Vagina (tissue), 2 donors: ENCODE measurements at regions not wholly inside any gene's neighbourhood (a gene's known extent, or its start where the extent isn't known, plus 50 kb on each side); places are given as distances from the start of the nearest gene placed in this dataset.

Experiments used
- DNase-seq, 2 donors: peaks; one replicate each; pipeline ENCODE4 v3.0.0-alpha.2; 2017; ENCODE audit errors: extremely low spot score in 2 of 2
- H3K27ac ChIP-seq: fragments of 200-600 bp; sonication (generic); one replicate; pipeline ENCODE4 v1.5.1; 2019
- H3K27me3 ChIP-seq: fragments of 200-600 bp; sonication (generic); one replicate; pipeline ENCODE4 v1.5.1; 2019
- H3K36me3 ChIP-seq, 2 donors: fragments of 200-600 bp; sonication (generic); one replicate each; pipeline ENCODE4 v1.5.1; 2017 to 2019
- H3K4me1 ChIP-seq: fragments of 200-600 bp; sonication (generic); one replicate; pipeline ENCODE4 v1.5.1; 2019
- H3K4me3 ChIP-seq, 2 donors: fragments of 200-600 bp; sonication (generic); 1 replicate in 1 of 2; 2 replicates in 1 of 2; pipeline ENCODE4 v1.5.1; 2016 to 2019
- H3K9me3 ChIP-seq: fragments of 200-600 bp; sonication (generic); one replicate; pipeline ENCODE4 v1.5.1; 2019
- POLR2A ChIP-seq, 2 donors: fragments of 450-650 bp; IDR thresholded peaks; one replicate each; pipeline ENCODE4 v1.6.1; 2017; ENCODE audit warnings: antibody characterized with exemption in 2 of 2, mild to moderate bottlenecking in 2 of 2, moderate library complexity in 2 of 2
- POLR2AphosphoS5 ChIP-seq, 2 donors: sonication (generic); formaldehyde crosslinking; IDR thresholded peaks; one replicate each; pipeline ENCODE4 v1.9.0; 2017; ENCODE audit warnings: antibody characterized with exemption in 2 of 2, mild to moderate bottlenecking in 2 of 2, low read depth in 1 of 2; ENCODE audit not compliant: insufficient read depth in 1 of 2
- intact Hi-C: fragments of 100-400 bp; cut with DNase I; formaldehyde crosslinking; loops from one replicate; pipeline ENCODE4 v1.15.1; 2023
- TF ChIP-seq, protein P1 (sequence below), 3 experiments: fragments of 450-650 bp in 2 of 3; fragments of 200-600 bp in 1 of 3; sonication (generic) in 1 of 3; IDR thresholded peaks; one replicate each; pipeline ENCODE4 v1.5.1; 2017 to 2019; ENCODE audit warnings: antibody characterized with exemption in 3 of 3, mild to moderate bottlenecking in 2 of 3, moderate library complexity in 2 of 3

DNA sequence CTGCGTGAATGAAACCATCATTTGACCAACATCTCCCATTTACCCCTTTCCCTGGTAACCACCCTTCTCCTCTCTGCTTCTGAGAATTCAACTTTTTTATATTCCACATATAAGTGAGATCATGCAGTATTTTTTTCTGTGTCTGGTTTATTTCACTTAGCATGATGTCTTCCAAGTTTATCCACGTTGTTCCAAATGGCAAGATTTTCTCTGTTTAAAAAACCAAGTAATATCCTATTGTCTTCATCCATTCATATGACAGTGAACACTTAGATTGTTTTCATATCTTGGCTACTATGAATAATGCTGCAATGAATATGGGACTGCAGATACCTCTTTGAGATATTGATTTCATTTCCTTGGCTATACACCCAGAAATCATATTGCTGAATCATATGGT, 362.4 kb upstream of the SLC7A11 start:
- no peaks in the 10 kb centered on the region for H3K36me3 ChIP-seq
- H3K27me3 ChIP-seq: no peaks in the 10 kb centered on the region
- intact Hi-C loops: no loop called here
- no peak overlapping the region for H3K27ac ChIP-seq
- no peaks in the 10 kb centered on the region for H3K4me1 ChIP-seq
- no peak for DNase-seq
- TF ChIP-seq POLR2A (IDR thresholded peaks at IDR 0.05) (no peak), POLR2AphosphoS5 (IDR thresholded peaks at IDR 0.05; ENCODE audit: insufficient read depth in 1 of 2, low read depth in 1 of 2) (no peak)
- TF ChIP-seq, protein P1, sequence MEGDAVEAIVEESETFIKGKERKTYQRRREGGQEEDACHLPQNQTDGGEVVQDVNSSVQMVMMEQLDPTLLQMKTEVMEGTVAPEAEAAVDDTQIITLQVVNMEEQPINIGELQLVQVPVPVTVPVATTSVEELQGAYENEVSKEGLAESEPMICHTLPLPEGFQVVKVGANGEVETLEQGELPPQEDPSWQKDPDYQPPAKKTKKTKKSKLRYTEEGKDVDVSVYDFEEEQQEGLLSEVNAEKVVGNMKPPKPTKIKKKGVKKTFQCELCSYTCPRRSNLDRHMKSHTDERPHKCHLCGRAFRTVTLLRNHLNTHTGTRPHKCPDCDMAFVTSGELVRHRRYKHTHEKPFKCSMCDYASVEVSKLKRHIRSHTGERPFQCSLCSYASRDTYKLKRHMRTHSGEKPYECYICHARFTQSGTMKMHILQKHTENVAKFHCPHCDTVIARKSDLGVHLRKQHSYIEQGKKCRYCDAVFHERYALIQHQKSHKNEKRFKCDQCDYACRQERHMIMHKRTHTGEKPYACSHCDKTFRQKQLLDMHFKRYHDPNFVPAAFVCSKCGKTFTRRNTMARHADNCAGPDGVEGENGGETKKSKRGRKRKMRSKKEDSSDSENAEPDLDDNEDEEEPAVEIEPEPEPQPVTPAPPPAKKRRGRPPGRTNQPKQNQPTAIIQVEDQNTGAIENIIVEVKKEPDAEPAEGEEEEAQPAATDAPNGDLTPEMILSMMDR (IDR thresholded peaks at IDR 0.05): no peak
- no peak overlapping the region for H3K4me3 ChIP-seq
- no peaks in the 10 kb centered on the region for H3K9me3 ChIP-seq

DNA sequence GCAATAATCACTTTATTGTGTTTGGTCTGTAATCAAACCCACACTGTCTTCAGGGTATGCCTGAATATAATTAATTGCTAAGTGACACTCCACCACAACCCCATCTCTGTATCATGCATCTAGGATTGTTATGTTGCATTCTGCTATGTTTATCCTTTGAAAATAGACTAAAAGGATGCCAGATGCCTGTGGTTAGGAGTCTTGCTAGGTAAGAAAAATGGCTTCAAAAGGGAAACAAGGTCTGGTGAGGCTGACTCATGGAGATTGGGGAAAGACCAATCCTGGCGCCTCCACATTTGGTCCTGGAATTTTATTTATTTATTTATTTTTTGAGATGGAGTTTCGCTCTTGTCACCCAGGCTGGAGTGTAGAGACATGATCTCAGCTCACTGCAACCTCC, 360.5 kb upstream of the SLC7A11 start:
- Histone ChIP-seq H3K4me3 (no peak overlapping the region), H3K27ac (no peak overlapping the region), H3K4me1 (no peaks in the 10 kb centered on the region), H3K27me3 (no peaks in the 10 kb centered on the region), H3K36me3 (no peaks in the 10 kb centered on the region), H3K9me3 (no peaks in the 10 kb centered on the region)
- intact Hi-C loops: no loop called here
- DNase-seq: no peak
- TF ChIP-seq POLR2AphosphoS5 (IDR thresholded peaks at IDR 0.05; ENCODE audit: insufficient read depth in 1 of 2, low read depth in 1 of 2) (no peak), POLR2A (IDR thresholded peaks at IDR 0.05) (no peak)
- TF ChIP-seq, protein P1 (IDR thresholded peaks at IDR 0.05): no peak

DNA sequence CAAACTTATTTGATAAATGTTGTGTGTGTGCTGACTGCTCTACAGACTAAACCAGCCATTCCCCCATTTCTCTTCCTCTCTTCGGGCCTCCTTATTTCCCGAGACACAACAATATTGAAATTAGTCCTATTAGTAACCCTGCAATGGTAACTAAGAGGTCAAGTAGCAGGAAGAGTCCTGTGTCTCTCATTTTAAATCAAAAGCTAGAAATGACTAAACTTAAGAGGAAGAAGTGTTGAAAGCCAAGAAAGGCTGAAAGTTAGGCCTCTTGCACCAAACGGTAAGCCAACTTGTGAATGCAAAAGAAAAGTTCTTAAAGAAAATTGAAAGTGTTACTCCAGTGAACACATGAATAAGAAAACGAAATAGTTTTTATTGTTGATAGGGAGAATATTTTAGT, 357.8 kb upstream of the SLC7A11 start:
- H3K4me3 ChIP-seq: no peak overlapping the region
- TF ChIP-seq POLR2A (IDR thresholded peaks at IDR 0.05): no peak
- H3K9me3 ChIP-seq: no peaks in the 10 kb centered on the region
- no peaks in the 10 kb centered on the region for H3K27me3 ChIP-seq
- no peaks in the 10 kb centered on the region for H3K36me3 ChIP-seq
- intact Hi-C loops: no loop called here
- H3K27ac ChIP-seq: no peak overlapping the region
- peaks cover 4% of the 10 kb centered on the region for H3K4me1 ChIP-seq
- DNase-seq: no peak

DNA sequence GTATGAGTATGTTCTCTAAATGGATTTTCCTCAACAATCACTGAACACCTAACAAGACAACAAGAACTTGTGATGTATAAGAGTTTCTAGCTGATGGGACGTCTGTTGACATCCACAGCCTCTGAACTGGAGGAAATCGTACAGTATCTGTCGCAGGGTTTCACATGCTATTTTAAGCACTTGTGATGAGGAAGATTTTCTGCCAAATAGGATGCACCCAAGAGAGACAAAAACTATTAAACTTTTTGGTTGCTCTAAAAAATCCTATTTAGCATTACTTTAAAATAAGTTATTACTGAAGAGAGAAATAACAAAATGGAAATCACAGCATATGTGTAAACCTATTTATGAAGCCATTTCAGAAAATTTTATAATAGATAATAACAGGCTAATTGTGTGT, 356.1 kb upstream of the SLC7A11 start:
- H3K4me1 ChIP-seq: peaks cover 4% of the 10 kb centered on the region
- TF ChIP-seq POLR2AphosphoS5 (IDR thresholded peaks at IDR 0.05; ENCODE audit: insufficient read depth in 1 of 2, low read depth in 1 of 2) (no peak), POLR2A (IDR thresholded peaks at IDR 0.05) (no peak)
- TF ChIP-seq, protein P1 (IDR thresholded peaks at IDR 0.05): no peak
- no peak overlapping the region for H3K4me3 ChIP-seq
- intact Hi-C loops: no loop called here
- H3K27ac ChIP-seq: no peak overlapping the region
- no peak for DNase-seq
- H3K9me3 ChIP-seq: no peaks in the 10 kb centered on the region
- no peaks in the 10 kb centered on the region for H3K27me3 ChIP-seq
- H3K36me3 ChIP-seq: no peaks in the 10 kb centered on the region

DNA sequence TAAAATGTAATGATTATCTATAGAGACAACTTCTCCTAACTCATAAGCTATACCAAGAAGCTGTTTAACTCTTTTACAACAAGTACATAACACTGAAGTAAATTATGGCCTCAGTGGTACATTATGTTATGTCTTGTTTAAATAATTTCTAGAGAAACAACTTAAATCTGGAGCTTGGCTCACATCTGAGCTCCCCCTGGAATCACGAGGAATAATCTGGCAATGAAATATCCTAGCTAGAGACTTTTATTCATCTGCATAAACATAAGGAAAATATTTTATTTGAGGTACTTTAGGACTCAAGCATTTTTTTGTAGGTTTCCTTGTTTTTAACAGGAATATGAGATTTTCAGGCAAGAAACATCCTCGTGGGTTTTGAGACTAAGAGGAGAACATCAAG, 354.7 kb upstream of the SLC7A11 start:
- Histone ChIP-seq H3K27me3 (no peaks in the 10 kb centered on the region), H3K36me3 (no peaks in the 10 kb centered on the region), H3K9me3 (no peaks in the 10 kb centered on the region), H3K27ac (no peak overlapping the region), H3K4me1 (peaks cover 4% of the 10 kb centered on the region), H3K4me3 (no peak overlapping the region)
- TF ChIP-seq POLR2A (IDR thresholded peaks at IDR 0.05) (no peak), POLR2AphosphoS5 (IDR thresholded peaks at IDR 0.05; ENCODE audit: insufficient read depth in 1 of 2, low read depth in 1 of 2) (no peak)
- TF ChIP-seq, protein P1 (IDR thresholded peaks at IDR 0.05): no peak
- intact Hi-C loops: no loop called here
- DNase-seq: no peak
